ENCODE measurements at regions not wholly inside any gene's neighbourhood (a gene's known extent, or its start where the extent isn't known, plus 50 kb on each side); places are given as distances from the start of the nearest gene placed in this dataset.

GRCh38 chr13:40503011-40503410, 163.4 kb downstream of the FOXO1 start:
- peaks cover 6% of the 10 kb centered on the region for H3K4me1 Mint-ChIP-seq
- no peak overlapping the region for H3K4me3 Mint-ChIP-seq
- Histone ChIP-seq H3K9me3 (ENCODE audit: low read depth) (no peaks in the 10 kb centered on the region), H3K36me3 (no peaks in the 10 kb centered on the region), H3K4me3 (no peak overlapping the region), H4K20me1 (ENCODE audit: low read depth) (no peaks in the 10 kb centered on the region), H2AFZ (replicated peaks) (no peak overlapping the region), H3K27me3 (no peaks in the 10 kb centered on the region), H3F3A (ENCODE audit: low read depth) (no peaks in the 10 kb centered on the region), H3K9ac (no peak overlapping the region), H3K27ac (no peak overlapping the region), H3K79me2 (ENCODE audit: low read depth) (no peaks in the 10 kb centered on the region), H3K4me1 (no peaks in the 10 kb centered on the region), H3K4me2 (no peak overlapping the region)
- H3K27me3 Mint-ChIP-seq (ENCODE audit: insufficient read depth, low read depth): peaks cover 7% of the 10 kb centered on the region
- H3K27ac Mint-ChIP-seq: no peak overlapping the region
- no peak for DNase-seq (ENCODE audit: low spot score)
- peaks cover 4% of the 10 kb centered on the region for H3K9me3 Mint-ChIP-seq
- H3K36me3 Mint-ChIP-seq: no peaks in the 10 kb centered on the region
- TF ChIP-seq EZH2phosphoT487 (IDR thresholded peaks at IDR 0.05) (no peak), CTCF (IDR thresholded peaks at IDR 0.05) (no peak), EZH2 (IDR thresholded peaks at IDR 0.05) (no peak)

- Mint-ChIP-seq H3K27ac (no peak overlapping the region), H3K27me3 (ENCODE audit: insufficient read depth, low read depth) (peaks cover 7% of the 10 kb centered on the region), H3K36me3 (no peaks in the 10 kb centered on the region), H3K9me3 (peaks cover 4% of the 10 kb centered on the region), H3K4me3 (no peak overlapping the region), H3K4me1 (peaks cover 9% of the 10 kb centered on the region)
- Histone ChIP-seq H3K27me3 (no peaks in the 10 kb centered on the region), H3K9me3 (ENCODE audit: low read depth) (no peaks in the 10 kb centered on the region), H3K4me2 (no peak overlapping the region), H4K20me1 (ENCODE audit: low read depth) (no peaks in the 10 kb centered on the region), H3F3A (ENCODE audit: low read depth) (no peaks in the 10 kb centered on the region), H3K36me3 (no peaks in the 10 kb centered on the region), H3K79me2 (ENCODE audit: low read depth) (no peaks in the 10 kb centered on the region), H3K27ac (no peak overlapping the region), H3K4me1 (no peaks in the 10 kb centered on the region), H3K9ac (no peak overlapping the region), H2AFZ (replicated peaks) (no peak overlapping the region), H3K4me3 (no peak overlapping the region)
- TF ChIP-seq EZH2phosphoT487 (IDR thresholded peaks at IDR 0.05) (no peak), EZH2 (IDR thresholded peaks at IDR 0.05) (no peak)
- no peak for DNase-seq (ENCODE audit: low spot score)
These were observed 162.4 kb downstream of the FOXO1 start for GRCh38 chr13:40503966-40504591.

GRCh38 chr13:40504641-40505040, 161.8 kb downstream of the FOXO1 start:
- no peak overlapping the region for H3K4me3 ChIP-seq
- H3K4me1 Mint-ChIP-seq: peaks cover 9% of the 10 kb centered on the region
- H3K36me3 Mint-ChIP-seq: no peaks in the 10 kb centered on the region

More at GRCh38 chr13:40504641-40505040, 161.8 kb downstream of the FOXO1 start:
- Histone ChIP-seq H3F3A (ENCODE audit: low read depth) (no peaks in the 10 kb centered on the region), H2AFZ (replicated peaks) (no peak overlapping the region), H3K36me3 (no peaks in the 10 kb centered on the region), H4K20me1 (ENCODE audit: low read depth) (no peaks in the 10 kb centered on the region), H3K9ac (no peak overlapping the region), H3K4me2 (no peak overlapping the region), H3K9me3 (ENCODE audit: low read depth) (no peaks in the 10 kb centered on the region), H3K4me1 (no peaks in the 10 kb centered on the region), H3K27ac (no peak overlapping the region), H3K79me2 (ENCODE audit: low read depth) (no peaks in the 10 kb centered on the region), H3K27me3 (no peaks in the 10 kb centered on the region)
- TF ChIP-seq EZH2phosphoT487 (IDR thresholded peaks at IDR 0.05) (no peak), CTCF (IDR thresholded peaks at IDR 0.05) (no peak), EZH2 (IDR thresholded peaks at IDR 0.05) (no peak)
- Mint-ChIP-seq H3K4me3 (no peak overlapping the region), H3K9me3 (peaks cover 4% of the 10 kb centered on the region), H3K27ac (no peak overlapping the region), H3K27me3 (ENCODE audit: insufficient read depth, low read depth) (peaks cover 7% of the 10 kb centered on the region)
- no peak for DNase-seq (ENCODE audit: low spot score)
